HG03432 (cell line): ENCODE measurements at regions not wholly inside any gene's neighbourhood (a gene's known extent, or its start where the extent isn't known, plus 50 kb on each side); places are given as distances from the start of the nearest gene placed in this dataset.
"Not testable (repeated sequence)": the region's sequence is repeated elsewhere in the genome, so short reads cannot be mapped to it uniquely, and the experiment has no call there.

ENCODE experiments used
- ATAC-seq: cut with Tn5 transposase; IDR thresholded peaks from one replicate; pipeline ENCODE4 v1.9.1; 2021; ENCODE audit warnings: mild to moderate bottlenecking, moderate library complexity; ENCODE audit not compliant: unreplicated experiment

DNA sequence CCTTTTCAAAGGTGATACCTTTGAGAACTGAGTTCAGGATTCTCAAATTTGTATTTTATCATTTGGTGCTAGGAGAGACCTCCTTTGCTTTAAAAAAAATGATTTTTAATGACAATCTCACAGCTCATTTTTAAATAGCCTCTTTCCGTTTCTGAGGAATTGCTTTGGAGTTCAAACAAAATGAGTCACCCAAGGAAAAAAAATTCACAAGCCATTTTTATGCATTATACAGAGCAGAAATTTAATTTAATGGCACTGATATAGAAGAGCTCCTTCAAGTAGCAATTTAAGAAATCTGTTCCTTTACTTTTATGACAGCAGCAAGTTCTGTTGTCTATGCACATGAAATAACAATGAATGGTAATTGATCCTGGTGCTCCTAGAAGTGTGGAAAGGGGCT, 337.9 kb upstream of the KCNMB2 start:
- ATAC-seq, result no peak

- no peak for ATAC-seq
Observed at GRCh38 chr3:178200316-178200715, 335.9 kb upstream of the KCNMB2 start.

GRCh38 chr3:178201714-178202113, 334.5 kb upstream of the KCNMB2 start:
- ATAC-seq, result no peak

DNA sequence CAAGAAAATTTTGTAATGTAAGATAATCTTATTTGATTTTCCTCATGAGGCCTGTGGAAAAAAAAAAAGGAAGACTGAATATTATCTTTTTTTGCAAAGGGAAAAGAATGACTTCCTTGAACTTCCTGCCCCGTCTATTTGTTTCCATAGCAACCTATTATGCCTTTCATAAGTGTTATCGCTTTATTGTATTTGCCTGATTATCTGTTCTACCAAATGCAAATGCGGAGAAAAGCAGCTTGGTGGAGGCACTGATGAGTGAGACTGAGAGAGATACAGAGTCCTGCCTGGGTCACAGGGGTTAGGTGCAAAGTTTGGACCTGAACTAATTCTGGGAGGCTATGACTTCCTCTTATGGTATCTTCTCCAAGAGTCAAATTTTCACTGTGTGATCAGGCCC, 334.0 kb upstream of the KCNMB2 start:
- ATAC-seq, result no peak

GRCh38 chr3:178203165-178203564, 333.1 kb upstream of the KCNMB2 start:
- no peak for ATAC-seq

DNA sequence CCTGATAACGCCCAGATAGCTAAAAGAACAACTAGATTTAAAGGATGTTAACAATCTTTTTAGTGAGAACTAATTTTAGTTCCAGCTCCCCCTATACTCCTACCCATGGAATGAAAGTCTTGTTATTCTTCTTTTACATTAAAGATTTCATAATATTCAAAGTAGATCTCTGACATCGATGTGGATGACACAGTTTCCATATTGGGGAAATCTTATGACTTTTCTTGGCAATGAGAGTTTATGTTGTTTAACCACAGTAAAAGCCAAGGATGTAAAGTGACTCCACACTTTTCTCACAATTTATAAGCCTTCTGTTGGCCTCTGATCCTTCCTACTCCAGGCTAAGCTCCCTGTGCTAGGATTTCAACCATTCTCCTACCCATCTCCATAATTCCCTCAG, 332.6 kb upstream of the KCNMB2 start:
- ATAC-seq, result no peak

- ATAC-seq, result no peak
Observed at GRCh38 chr3:178205740-178206139, 330.5 kb upstream of the KCNMB2 start.

DNA sequence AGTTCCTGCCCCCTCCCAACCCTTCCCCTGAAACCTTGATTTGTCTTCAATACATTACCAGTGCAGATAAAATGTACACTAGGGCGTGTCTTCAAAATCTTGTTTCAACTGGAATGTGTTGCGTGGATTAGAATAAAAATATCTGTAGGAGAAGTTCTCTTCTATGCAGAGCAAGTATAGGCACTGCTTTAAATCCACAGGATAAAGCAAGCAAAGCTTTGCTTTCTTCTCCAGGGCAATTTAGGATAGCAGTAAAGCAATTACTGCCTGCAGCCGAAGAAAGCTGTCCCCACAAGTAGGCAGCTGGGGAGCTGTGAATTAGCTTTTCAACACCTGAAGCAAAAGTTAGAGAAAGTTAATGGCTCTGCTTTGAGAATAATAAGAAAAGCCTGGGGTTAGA, 329.7 kb upstream of the KCNMB2 start:
- ATAC-seq, result no peak

DNA sequence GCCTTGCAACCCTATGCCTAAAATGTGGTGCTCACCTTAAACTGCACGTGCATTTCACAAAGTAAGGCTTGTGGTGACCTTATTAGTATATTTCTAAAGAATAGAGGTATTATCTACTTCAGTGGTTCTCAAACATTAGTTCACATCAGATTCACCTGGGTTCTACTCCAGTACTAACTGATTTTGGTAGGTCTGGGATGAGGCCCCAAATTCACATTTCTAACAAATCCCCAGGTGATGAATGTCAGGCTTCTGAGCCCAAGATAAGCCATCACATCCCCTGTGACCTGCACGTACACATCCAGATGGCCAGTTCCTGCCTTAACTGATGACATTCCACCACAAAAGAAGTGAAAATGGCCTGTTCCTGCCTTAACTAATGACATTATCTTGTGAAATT, 329.1 kb upstream of the KCNMB2 start:
- not testable (repeated sequence) for ATAC-seq

- ATAC-seq, result not testable (repeated sequence)
Observed at GRCh38 chr3:178207627-178208026, 328.6 kb upstream of the KCNMB2 start.

- not testable (repeated sequence) for ATAC-seq
Observed at GRCh38 chr3:178209116-178209515, 327.1 kb upstream of the KCNMB2 start.

DNA sequence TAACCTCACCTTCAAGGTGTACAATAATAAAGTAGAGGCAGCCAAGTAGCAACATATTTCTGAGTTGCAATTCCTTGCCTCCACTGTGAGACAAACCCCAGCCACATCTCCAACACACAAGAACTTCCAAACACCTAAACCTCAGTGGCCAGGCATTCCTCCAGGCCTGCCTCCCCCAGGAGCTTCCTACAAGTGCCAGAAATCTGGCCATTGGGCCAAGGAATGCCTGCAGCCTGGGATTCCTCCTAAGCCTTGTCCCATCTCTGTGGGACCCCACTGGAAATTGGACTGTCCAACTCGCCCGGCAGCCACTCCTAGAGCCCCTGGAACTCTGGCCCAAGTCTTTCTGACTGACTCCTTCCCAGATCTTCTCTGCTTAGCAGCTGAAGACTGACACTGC, 326.6 kb upstream of the KCNMB2 start:
- not testable (repeated sequence) for ATAC-seq

DNA sequence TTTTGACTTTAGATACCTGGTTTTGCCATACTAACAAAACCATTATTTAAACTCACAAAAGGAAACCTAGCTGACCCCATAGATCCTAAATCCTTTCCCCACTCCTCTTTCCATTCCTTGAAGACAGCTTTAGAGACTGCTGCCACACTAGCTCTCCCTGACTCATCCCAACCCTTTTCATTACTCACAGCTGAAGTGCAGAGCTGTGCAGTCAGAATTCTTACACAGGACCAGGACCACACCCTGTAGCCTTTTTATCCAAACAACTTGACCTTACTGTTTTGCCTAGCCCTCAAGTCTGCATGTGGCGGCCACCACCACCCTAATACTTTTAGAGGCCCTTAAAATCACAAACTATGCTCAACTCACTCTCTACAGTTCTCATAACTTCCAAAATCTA, 325.1 kb upstream of the KCNMB2 start:
- ATAC-seq, result not testable (repeated sequence)

- no peak for ATAC-seq
Observed at GRCh38 chr3:178217479-178217878, 318.8 kb upstream of the KCNMB2 start.

- no peak for ATAC-seq
Observed at GRCh38 chr3:178218231-178218630, 318.0 kb upstream of the KCNMB2 start.

DNA sequence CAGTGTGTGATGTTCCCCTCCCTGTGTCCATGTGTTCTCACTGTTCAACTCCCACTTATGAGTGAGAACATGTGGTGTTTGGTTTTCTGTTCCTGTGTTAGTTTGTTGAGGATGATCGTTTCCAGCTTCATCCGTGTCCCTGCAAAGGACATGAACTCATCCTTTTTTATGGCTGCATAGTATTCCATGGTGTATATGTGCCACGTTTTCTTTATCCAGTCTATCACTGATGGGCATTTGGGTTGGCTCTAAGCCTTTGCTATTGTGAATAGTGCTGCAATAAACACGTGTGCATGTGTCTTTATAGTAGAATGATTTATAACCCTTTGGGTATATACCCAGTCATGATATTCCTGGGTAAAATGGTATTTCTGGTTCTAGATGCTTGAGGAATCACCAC, 316.6 kb upstream of the KCNMB2 start:
- ATAC-seq, result not testable (repeated sequence)

DNA sequence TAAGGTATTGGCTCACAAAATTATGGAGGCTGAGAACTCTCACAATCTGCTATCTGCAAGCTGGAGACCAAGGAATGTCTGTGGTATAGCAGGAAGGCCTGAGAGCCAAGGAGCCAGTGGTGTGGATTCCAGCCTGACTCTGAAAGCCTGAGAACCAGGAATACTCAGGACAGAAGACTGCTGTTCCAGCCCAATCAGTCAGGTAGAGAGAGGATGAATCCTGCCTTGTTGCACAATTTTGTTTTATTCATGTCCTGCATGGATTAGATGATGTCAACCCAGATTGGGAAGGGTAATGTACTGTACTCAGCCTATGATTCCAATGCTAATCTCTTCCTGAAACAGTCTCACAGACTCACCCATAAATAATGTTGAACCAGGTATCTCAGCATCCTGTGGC, 312.4 kb upstream of the KCNMB2 start:
- no peak for ATAC-seq

GRCh38 chr3:178226094-178226493, 310.1 kb upstream of the KCNMB2 start:
- no peak for ATAC-seq

DNA sequence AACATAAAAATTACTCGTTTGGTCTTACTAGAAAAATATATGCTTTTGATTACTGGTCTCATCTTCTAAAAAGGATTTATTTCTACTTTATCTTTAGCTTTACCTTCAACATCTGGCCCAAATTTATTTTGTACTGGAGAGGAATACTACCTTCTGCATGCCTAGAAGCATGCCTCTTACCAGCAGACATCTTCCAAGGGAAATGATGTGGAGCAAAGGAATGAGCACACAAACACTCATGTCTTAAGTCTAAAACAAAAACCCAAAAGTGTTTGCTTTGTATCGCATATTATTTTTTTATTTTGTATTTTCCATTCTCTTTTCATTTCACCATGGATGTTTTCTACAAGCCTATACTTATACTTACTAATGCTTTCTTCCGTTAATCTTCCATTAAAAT, 304.6 kb upstream of the KCNMB2 start:
- ATAC-seq, result no peak

- ATAC-seq, result no peak
Observed at GRCh38 chr3:178233371-178234071, 302.7 kb upstream of the KCNMB2 start.

DNA sequence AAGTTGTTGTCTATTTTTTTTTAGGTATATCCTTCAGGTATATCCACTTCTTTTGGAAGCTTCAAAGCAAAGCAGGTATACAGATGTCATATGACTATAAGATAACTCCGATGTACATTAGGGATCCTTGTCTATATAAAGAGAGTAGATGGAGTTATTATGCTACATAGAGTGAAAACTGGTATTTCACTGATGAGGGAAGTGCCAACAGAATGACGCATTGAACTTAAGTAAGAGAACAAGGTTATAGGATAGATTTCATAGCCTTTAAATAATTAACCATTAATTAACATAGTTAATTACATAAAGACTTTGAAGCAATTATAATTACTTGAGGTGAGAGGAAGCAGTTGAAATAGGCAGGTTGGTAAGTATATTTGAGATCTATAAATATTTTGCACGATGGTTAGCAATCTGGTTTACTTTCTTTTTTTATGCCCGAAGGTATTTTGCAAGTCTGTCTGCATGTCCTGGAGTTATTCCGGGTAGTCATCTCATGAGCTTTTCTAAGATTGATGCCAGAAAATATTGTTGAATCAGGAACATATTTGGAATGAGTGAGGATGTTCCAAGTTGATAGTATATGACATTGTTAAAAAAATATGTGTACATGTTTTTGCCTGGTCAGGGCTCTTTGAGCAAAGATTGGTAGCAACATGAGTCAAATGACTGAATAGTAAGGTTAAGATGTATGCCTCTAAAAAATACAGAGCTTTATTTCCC, 299.5 kb upstream of the KCNMB2 start:
- no peak for ATAC-seq

- ATAC-seq, result no peak
Observed at GRCh38 chr3:178238179-178238578, 298.1 kb upstream of the KCNMB2 start.
